Keratinocyte (primary cell): ENCODE measurements at regions not wholly inside any gene's neighbourhood (a gene's known extent, or its start where the extent isn't known, plus 50 kb on each side); places are given as distances from the start of the nearest gene placed in this dataset.

Experiments used
- CTCF ChIP-seq, 3 experiments: IDR thresholded peaks in 1 of 3; conservative IDR thresholded peaks in 1 of 3; optimal IDR thresholded peaks in 1 of 3; 2 replicates in 2 of 3; 3 replicates in 1 of 3; pipeline versions ENCODE3 to v1.5.1; 2011; ENCODE audit warnings: low read length in 3 of 3, mild to moderate bottlenecking in 3 of 3, moderate library complexity in 2 of 3, control low read depth in 1 of 3, inconsistent platforms in 1 of 3; ENCODE audit not compliant: insufficient read depth in 2 of 3; ENCODE audit errors: extremely low read depth in 1 of 3
- EZH2 ChIP-seq: IDR thresholded peaks from one replicate; pipeline ENCODE4 v1.6.1; 2012; ENCODE audit warnings: inconsistent platforms, mild to moderate bottlenecking, low read length, moderate library complexity

- TF ChIP-seq CTCF (optimal IDR thresholded peaks at IDR 0.05 in 1 of 3, IDR thresholded peaks at IDR 0.05 in 1 of 3, conservative IDR thresholded peaks at IDR 0.05 in 1 of 3; ENCODE audit: extremely low read depth in 1 of 3, insufficient read depth in 2 of 3, low read length in 3 of 3), result no peak
- no peak for TF ChIP-seq EZH2
These were observed 1015.5 kb upstream of the MIR17HG start for GRCh38 chr13:90331974-90332373.
